Epithelial cell of proximal tubule (primary cell): ENCODE measurements at regions not wholly inside any gene's neighbourhood (a gene's known extent, or its start where the extent isn't known, plus 50 kb on each side); places are given as distances from the start of the nearest gene placed in this dataset.

Source experiments
- DNase-seq: peaks from one replicate; pipeline ENCODE4 v3.0.0-alpha.2; 2011; ENCODE audit warnings: low read depth
- H3K4me3 ChIP-seq: 2 replicates; pipeline ENCODE4 v1.5.1; 2011; ENCODE audit warnings: low read depth, mild to moderate bottlenecking, low read length
- TF ChIP-seq, protein P1 (sequence below): conservative IDR thresholded peaks from 2 replicates; pipeline ENCODE4 v1.5.1; 2012; ENCODE audit warnings: low read depth, mild to moderate bottlenecking, low read length

DNA sequence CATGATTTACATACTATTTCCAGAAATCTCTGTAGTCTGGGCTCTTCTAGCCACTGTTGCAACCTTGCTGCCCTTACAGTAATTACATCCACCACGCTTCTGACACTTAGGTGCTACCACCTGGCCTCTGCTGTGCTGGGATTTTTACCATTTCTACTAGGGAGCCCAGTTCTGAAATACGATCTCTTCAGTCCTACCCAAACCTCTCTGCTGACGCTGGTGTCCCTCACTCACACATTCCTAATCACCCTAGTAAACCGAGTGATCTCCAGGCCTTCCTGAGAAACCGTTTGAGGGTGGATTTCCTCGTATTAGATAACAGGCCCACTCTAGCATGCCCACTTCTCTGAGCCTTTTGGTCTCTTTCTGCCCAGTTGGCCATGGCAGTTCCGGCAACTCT lies 588.9 kb upstream of the CADM1 start:
- H3K4me3 ChIP-seq, result no peak overlapping the region
- TF ChIP-seq, protein P1, sequence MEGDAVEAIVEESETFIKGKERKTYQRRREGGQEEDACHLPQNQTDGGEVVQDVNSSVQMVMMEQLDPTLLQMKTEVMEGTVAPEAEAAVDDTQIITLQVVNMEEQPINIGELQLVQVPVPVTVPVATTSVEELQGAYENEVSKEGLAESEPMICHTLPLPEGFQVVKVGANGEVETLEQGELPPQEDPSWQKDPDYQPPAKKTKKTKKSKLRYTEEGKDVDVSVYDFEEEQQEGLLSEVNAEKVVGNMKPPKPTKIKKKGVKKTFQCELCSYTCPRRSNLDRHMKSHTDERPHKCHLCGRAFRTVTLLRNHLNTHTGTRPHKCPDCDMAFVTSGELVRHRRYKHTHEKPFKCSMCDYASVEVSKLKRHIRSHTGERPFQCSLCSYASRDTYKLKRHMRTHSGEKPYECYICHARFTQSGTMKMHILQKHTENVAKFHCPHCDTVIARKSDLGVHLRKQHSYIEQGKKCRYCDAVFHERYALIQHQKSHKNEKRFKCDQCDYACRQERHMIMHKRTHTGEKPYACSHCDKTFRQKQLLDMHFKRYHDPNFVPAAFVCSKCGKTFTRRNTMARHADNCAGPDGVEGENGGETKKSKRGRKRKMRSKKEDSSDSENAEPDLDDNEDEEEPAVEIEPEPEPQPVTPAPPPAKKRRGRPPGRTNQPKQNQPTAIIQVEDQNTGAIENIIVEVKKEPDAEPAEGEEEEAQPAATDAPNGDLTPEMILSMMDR, result no peak
- DNase-seq, result no peak

DNA sequence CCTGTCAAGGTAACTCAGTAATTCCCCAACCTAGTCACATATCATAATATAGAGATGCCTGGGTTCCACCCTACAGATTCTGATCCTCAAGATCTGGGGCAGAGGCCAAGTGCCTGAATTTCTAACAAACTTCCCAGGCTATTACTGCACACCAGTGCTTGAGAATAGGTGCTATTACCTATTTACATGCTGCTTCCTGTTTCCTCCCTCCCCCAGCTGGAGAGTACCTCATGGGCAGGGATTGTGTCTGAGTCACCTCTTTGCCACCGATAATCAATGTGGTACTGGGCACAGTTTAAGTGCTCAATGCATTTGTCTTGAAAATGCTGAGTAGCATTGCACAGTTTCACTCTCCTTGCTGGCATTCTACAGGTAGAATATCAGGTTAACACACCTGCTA lies 582.2 kb upstream of the CADM1 start:
- H3K4me3 ChIP-seq, result no peak overlapping the region
- TF ChIP-seq, protein P1, result no peak
- DNase-seq, result no peak

DNA sequence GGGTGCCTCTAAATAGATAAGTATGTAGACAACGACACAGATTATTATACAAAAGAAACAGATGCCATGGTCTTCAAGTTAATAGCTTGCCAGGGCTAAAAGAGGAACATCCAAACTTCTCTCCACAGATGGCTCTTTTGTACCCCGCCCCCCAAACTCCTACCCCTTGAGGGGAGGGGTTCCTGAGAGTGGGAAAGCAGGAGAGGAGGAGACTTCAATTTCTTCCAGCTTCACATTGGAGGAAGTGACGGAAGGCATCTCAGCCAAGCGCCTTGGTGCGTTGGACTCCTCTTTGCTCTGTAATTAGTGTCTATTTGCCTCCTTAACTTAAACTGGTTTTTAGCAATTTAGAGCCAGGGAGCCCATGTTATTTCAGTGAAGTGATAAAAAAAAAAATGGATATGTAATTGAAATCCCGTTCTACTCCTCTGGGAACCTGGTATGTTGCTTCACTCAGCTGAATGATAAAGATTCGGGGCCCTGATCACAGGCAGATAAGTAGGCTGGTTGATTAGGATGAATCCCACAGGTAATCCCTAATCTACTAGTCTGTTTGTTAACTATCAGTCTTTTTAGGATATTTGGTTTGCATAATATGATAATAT lies 580.9 kb upstream of the CADM1 start:
- TF ChIP-seq, protein P1, result no peak
- no peak for DNase-seq
- H3K4me3 ChIP-seq, result no peak overlapping the region

DNA sequence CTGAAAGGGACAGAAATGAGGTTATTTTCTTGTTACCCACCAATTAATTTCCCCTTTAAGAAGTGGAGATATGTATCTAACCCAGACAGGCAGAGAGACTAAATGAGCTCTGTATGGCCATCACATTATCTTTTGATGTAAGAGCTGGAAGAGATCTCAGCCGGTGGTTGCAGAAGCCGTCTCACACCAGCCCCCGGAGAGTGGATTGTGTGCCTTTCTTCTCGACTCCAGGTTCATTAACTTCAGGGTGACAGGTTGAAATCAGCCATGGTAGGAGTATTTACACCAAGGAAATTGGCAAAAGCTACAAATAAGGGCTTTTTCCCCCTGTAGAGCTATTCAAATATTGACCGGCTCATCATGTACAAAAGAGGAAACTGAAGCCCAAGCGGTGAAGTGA lies 580.3 kb upstream of the CADM1 start:
- H3K4me3 ChIP-seq, result no peak overlapping the region
- TF ChIP-seq, protein P1, result no peak
- DNase-seq, result no peak

DNA sequence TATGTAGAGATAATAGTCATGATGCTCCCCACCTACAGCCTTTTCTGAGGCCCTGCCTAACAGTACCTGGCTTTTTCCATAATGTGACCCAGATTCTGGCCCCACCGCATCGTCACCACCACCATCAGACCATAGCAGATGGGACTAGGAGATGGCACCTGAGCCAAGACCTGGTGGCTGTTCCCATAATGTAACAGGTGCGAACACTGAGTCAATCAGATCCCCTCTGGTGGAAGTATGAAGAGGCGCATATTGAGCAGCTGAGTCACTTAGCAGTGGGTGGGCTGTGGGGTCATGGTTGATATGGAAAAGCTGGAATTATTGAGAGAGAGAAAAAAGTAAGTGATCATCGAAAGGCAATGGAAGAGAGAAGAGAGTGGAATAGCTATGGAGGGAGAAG lies 578.0 kb upstream of the CADM1 start:
- TF ChIP-seq, protein P1, result no peak
- H3K4me3 ChIP-seq, result no peak overlapping the region
- no peak for DNase-seq

DNA sequence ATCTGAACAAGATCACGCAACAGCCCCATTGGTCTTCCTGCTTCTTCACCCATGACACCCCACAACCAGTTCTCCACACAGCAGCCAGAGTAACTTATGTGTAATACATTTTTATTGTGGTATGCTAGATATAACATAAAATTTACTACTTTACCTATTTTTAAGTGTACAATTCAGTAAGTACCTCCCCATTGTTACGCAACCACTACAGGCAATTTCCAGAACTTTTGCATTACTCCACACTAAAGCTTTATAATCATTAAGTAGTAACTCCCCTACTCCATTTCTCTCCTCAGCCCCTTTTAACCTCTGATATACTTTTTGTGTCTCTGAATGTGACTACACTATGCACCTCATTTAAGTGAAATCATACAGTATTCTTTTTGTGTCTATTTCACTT lies 575.4 kb upstream of the CADM1 start:
- no peak for DNase-seq
- H3K4me3 ChIP-seq, result no peak overlapping the region
- TF ChIP-seq, protein P1, result no peak

DNA sequence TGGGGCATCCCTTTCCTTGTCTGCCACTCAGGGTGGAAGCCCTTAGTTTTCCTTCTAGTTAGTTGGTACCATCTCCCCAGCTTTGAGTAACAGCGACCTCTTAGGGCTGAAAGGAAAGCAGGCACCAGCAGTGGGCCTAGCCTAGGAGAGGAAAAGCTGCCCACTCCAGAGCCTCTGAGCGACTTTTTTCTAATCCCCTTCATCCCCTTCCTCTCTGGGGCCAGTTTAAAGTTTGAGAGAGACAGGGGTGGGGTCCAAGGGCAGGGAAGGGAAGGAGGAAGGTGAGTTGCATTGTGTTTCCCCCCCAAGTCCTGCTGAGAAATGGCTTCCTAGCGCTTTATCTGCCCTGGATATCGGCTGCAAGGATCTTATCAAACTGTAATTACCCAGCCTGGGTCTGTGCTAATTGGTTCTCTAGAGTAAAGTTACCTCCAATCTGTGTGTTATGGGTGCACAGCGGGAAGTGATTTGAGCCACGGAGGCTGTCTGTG lies 573.9 kb upstream of the CADM1 start:
- TF ChIP-seq, protein P1, result peak; percentile 46
- no peak for DNase-seq
- no peak overlapping the region for H3K4me3 ChIP-seq
